ENCODE measurements at regions not wholly inside any gene's neighbourhood (a gene's known extent, or its start where the extent isn't known, plus 50 kb on each side); places are given as distances from the start of the nearest gene placed in this dataset.

DNA sequence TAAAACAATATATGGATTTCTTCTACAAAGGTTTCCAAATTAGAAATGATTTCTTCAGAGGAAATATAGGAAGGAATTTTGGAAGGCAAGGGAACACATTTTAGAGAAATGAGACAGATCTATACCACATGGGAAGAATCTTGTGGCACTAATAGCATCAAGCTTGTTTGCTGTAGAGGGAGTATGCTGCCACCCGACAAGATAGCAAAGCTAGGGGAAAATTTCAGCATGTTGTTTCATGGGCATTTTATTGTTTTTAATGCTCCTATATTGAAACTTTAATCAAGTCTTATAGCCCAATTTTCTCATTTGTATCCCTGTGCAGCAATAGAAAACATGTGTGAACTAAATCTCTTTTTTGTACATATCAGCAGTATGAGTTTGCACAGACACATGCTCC is 551.7 kb upstream of the INTU start:
- H3K36me3 ChIP-seq (ENCODE audit: insufficient read depth, insufficient read length, low read length): no peaks in the 10 kb centered on the region
- no peak overlapping the region for H3K4me3 ChIP-seq (ENCODE audit: insufficient read length, low read depth)
- H3K27me3 ChIP-seq (ENCODE audit: insufficient read depth, insufficient read length): no peaks in the 10 kb centered on the region
- H3K9me3 ChIP-seq (ENCODE audit: insufficient read depth, low read length): no peaks in the 10 kb centered on the region
- DNase-seq (ENCODE audit: low read depth, low spot score): no peak
- no peaks in the 10 kb centered on the region for H3K4me1 ChIP-seq (ENCODE audit: insufficient read depth, insufficient read length)
- H3K9ac ChIP-seq (ENCODE audit: insufficient read length, low read depth): no peak overlapping the region
- TF ChIP-seq YY1 (IDR thresholded peaks at IDR 0.05; ENCODE audit: insufficient read depth, insufficient read length) (no peak), SUZ12 (IDR thresholded peaks at IDR 0.05; ENCODE audit: extremely low read depth, insufficient read depth, insufficient read length) (no peak)

DNA sequence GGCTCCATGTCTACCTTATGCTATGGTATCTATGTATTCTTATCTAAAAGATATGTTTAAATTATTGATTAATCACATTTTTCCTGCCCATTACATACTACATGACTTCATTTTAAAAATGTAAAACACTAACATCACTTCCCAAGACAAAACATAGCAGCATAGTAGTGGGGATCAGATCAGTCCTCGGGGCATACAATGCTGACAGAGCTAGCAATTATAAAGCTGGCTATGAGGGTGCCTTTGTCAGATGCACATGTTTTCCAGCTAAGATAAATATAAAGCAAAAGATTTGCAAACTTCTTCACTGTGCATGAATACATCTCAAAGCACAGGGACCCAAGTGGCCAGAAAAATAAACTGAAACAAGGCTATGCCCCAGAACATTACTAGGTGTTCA is 549.8 kb upstream of the INTU start:
- Histone ChIP-seq H3K4me3 (ENCODE audit: insufficient read length, low read depth) (no peak overlapping the region), H3K4me1 (ENCODE audit: insufficient read depth, insufficient read length) (no peaks in the 10 kb centered on the region), H3K9me3 (ENCODE audit: insufficient read depth, low read length) (peaks cover 18% of the 10 kb centered on the region; the same call in 1 of the 2 replicates), H3K27me3 (ENCODE audit: insufficient read depth, insufficient read length) (no peaks in the 10 kb centered on the region), H3K36me3 (ENCODE audit: insufficient read depth, insufficient read length, low read length) (no peaks in the 10 kb centered on the region), H3K9ac (ENCODE audit: insufficient read length, low read depth) (no peak overlapping the region)
- DNase-seq (ENCODE audit: low read depth, low spot score): no peak
- TF ChIP-seq YY1 (IDR thresholded peaks at IDR 0.05; ENCODE audit: insufficient read depth, insufficient read length) (no peak), SUZ12 (IDR thresholded peaks at IDR 0.05; ENCODE audit: extremely low read depth, insufficient read depth, insufficient read length) (no peak), ZNF274 (IDR thresholded peaks at IDR 0.05; ENCODE audit: low read depth, low read length) (no peak)

DNA sequence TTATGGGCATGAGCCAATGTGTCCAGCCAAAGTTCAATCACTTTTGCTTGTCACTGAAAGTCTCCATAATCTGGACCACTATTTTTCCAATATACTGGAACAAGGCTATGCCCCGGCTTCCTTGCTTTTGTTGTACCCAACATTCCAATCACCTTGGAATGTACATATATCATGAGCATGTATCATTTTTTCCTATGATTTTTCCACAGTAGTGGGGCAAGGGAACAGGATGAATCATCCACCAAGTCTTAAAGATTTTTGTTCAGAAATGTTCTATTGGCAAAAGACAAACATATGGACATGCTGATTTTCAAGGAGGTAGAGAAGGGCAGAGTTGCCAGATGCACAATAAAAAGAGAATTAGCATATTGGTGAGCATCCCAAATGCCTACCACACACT is 548.1 kb upstream of the INTU start:
- Histone ChIP-seq H3K4me3 (ENCODE audit: insufficient read length, low read depth) (no peak overlapping the region), H3K4me1 (ENCODE audit: insufficient read depth, insufficient read length) (no peaks in the 10 kb centered on the region), H3K27me3 (ENCODE audit: insufficient read depth, insufficient read length) (no peaks in the 10 kb centered on the region), H3K9me3 (ENCODE audit: insufficient read depth, low read length) (peaks cover 18% of the 10 kb centered on the region; the same call in 1 of the 2 replicates), H3K36me3 (ENCODE audit: insufficient read depth, insufficient read length, low read length) (no peaks in the 10 kb centered on the region), H3K9ac (ENCODE audit: insufficient read length, low read depth) (no peak overlapping the region)
- DNase-seq (ENCODE audit: low read depth, low spot score): no peak
- no peak for TF ChIP-seq YY1 (IDR thresholded peaks at IDR 0.05; ENCODE audit: insufficient read depth, insufficient read length)
- TF ChIP-seq SUZ12 (IDR thresholded peaks at IDR 0.05; ENCODE audit: extremely low read depth, insufficient read depth, insufficient read length): no peak
- TF ChIP-seq ZNF274 (IDR thresholded peaks at IDR 0.05; ENCODE audit: low read depth, low read length): no peak

- Histone ChIP-seq H3K4me3 (ENCODE audit: insufficient read length, low read depth) (no peak overlapping the region), H3K27me3 (ENCODE audit: insufficient read depth, insufficient read length) (no peaks in the 10 kb centered on the region), H3K9ac (ENCODE audit: insufficient read length, low read depth) (no peak overlapping the region), H3K4me1 (ENCODE audit: insufficient read depth, insufficient read length) (no peaks in the 10 kb centered on the region), H3K9me3 (ENCODE audit: insufficient read depth, low read length) (no peaks in the 10 kb centered on the region), H3K36me3 (ENCODE audit: insufficient read depth, insufficient read length, low read length) (no peaks in the 10 kb centered on the region)
- no peak for TF ChIP-seq SUZ12 (IDR thresholded peaks at IDR 0.05; ENCODE audit: extremely low read depth, insufficient read depth, insufficient read length)
- TF ChIP-seq ZNF274 (IDR thresholded peaks at IDR 0.05; ENCODE audit: low read depth, low read length): no peak
- no peak for TF ChIP-seq YY1 (IDR thresholded peaks at IDR 0.05; ENCODE audit: insufficient read depth, insufficient read length)
- DNase-seq (ENCODE audit: low read depth, low spot score): no peak
These were observed 535.7 kb upstream of the INTU start for GRCh38 chr4:127097061-127097460.

- H3K4me1 ChIP-seq (ENCODE audit: insufficient read depth, insufficient read length): no peaks in the 10 kb centered on the region
- H3K4me3 ChIP-seq (ENCODE audit: insufficient read length, low read depth): no peak overlapping the region
- no peaks in the 10 kb centered on the region for H3K36me3 ChIP-seq (ENCODE audit: insufficient read depth, insufficient read length, low read length)
- DNase-seq (ENCODE audit: low read depth, low spot score): no peak
- no peaks in the 10 kb centered on the region for H3K27me3 ChIP-seq (ENCODE audit: insufficient read depth, insufficient read length)
- no peaks in the 10 kb centered on the region for H3K9me3 ChIP-seq (ENCODE audit: insufficient read depth, low read length)
- H3K9ac ChIP-seq (ENCODE audit: insufficient read length, low read depth): no peak overlapping the region
- TF ChIP-seq SUZ12 (IDR thresholded peaks at IDR 0.05; ENCODE audit: extremely low read depth, insufficient read depth, insufficient read length) (no peak), YY1 (IDR thresholded peaks at IDR 0.05; ENCODE audit: insufficient read depth, insufficient read length) (no peak), ZNF274 (IDR thresholded peaks at IDR 0.05; ENCODE audit: low read depth, low read length) (no peak)
These were observed 530.4 kb upstream of the INTU start for GRCh38 chr4:127102361-127102760.

GRCh38 chr4:127103681-127104115 is 529.1 kb upstream of the INTU start:
- Histone ChIP-seq H3K4me1 (ENCODE audit: insufficient read depth, insufficient read length) (no peaks in the 10 kb centered on the region), H3K27me3 (ENCODE audit: insufficient read depth, insufficient read length) (no peaks in the 10 kb centered on the region), H3K4me3 (ENCODE audit: insufficient read length, low read depth) (no peak overlapping the region), H3K9me3 (ENCODE audit: insufficient read depth, low read length) (no peaks in the 10 kb centered on the region), H3K36me3 (ENCODE audit: insufficient read depth, insufficient read length, low read length) (no peaks in the 10 kb centered on the region), H3K9ac (ENCODE audit: insufficient read length, low read depth) (no peak overlapping the region)
- no peak for DNase-seq (ENCODE audit: low read depth, low spot score)
- TF ChIP-seq SUZ12 (IDR thresholded peaks at IDR 0.05; ENCODE audit: extremely low read depth, insufficient read depth, insufficient read length) (no peak), ZNF274 (IDR thresholded peaks at IDR 0.05; ENCODE audit: low read depth, low read length) (no peak), YY1 (IDR thresholded peaks at IDR 0.05; ENCODE audit: insufficient read depth, insufficient read length) (no peak)

- H3K4me1 ChIP-seq (ENCODE audit: insufficient read depth, insufficient read length): no peaks in the 10 kb centered on the region
- no peak for TF ChIP-seq YY1 (IDR thresholded peaks at IDR 0.05; ENCODE audit: insufficient read depth, insufficient read length)
- no peak for TF ChIP-seq SUZ12 (IDR thresholded peaks at IDR 0.05; ENCODE audit: extremely low read depth, insufficient read depth, insufficient read length)
- TF ChIP-seq ZNF274 (IDR thresholded peaks at IDR 0.05; ENCODE audit: low read depth, low read length): no peak
- H3K9ac ChIP-seq (ENCODE audit: insufficient read length, low read depth): no peak overlapping the region
- DNase-seq (ENCODE audit: low read depth, low spot score): peak; percentile 39
- no peak overlapping the region for H3K4me3 ChIP-seq (ENCODE audit: insufficient read length, low read depth)
- peaks cover 8% of the 10 kb centered on the region; the same call in 1 of the 2 replicates for H3K9me3 ChIP-seq (ENCODE audit: insufficient read depth, low read length)
- no peaks in the 10 kb centered on the region for H3K36me3 ChIP-seq (ENCODE audit: insufficient read depth, insufficient read length, low read length)
- no peaks in the 10 kb centered on the region for H3K27me3 ChIP-seq (ENCODE audit: insufficient read depth, insufficient read length)
These were observed 518.9 kb upstream of the INTU start for GRCh38 chr4:127113844-127114362.
